HG02973 (cell line): ENCODE measurements at regions not wholly inside any gene's neighbourhood (a gene's known extent, or its start where the extent isn't known, plus 50 kb on each side); places are given as distances from the start of the nearest gene placed in this dataset.

Experiments used
- ATAC-seq: cut with Tn5 transposase; IDR thresholded peaks from one replicate; pipeline ENCODE4 v1.9.1; 2021; ENCODE audit warnings: moderate library complexity; ENCODE audit not compliant: unreplicated experiment

GRCh38 chr1:182295697-182296096, 95.9 kb downstream of the GLUL start:
- ATAC-seq: no peak

DNA sequence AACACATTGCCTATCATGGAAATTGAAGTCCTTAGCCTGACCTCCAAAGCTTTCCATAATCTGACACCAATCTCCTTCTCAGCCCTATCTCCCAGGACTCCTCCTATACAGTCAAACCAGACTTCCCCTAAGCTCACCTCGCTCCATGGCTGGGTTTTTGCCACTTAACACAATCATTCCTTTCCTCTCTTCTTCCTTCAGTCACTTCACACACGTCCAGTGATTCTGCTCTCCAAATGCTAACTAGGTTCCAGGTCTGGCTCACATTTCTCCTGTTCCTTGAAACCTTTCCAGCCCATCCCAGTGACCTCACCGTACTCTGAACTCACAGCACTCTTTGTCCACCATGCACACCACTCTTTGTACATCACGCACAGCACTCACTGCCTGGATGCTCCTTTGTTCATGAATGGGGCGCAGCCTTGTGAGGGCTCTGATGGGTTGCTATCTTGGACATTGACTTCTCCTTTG, 98.4 kb downstream of the GLUL start:
- no peak for ATAC-seq

GRCh38 chr1:182292193-182292741, 99.3 kb downstream of the GLUL start:
- no peak for ATAC-seq

DNA sequence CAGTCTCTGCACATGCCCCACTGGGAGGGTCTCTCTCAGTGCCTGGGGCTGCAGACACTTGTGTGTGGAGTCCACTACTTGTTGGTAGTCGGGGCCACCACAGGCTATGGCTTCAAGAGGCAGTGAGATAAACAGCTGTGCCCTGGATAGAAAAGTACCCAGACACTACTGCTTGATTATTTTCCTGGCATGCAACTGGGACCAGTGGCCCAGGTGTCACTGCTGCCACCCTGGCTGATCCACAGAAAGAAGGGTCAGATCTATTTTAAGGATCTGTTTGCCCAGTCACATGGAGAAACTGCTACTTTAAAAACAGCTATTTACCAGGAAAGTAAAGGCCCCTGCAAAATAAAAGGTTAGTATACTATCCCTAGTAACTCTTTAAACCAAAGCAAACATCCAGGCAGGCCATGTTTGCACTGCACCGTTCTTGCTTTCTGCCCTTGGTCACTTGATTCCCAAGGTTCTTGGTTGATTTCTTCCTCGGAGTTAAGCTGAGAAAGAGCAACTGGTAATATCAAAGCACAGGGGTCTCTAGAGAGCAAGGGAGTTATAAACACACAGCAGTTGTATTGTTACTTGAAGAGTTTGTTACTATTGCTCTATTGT, 99.9 kb downstream of the GLUL start:
- ATAC-seq: no peak

DNA sequence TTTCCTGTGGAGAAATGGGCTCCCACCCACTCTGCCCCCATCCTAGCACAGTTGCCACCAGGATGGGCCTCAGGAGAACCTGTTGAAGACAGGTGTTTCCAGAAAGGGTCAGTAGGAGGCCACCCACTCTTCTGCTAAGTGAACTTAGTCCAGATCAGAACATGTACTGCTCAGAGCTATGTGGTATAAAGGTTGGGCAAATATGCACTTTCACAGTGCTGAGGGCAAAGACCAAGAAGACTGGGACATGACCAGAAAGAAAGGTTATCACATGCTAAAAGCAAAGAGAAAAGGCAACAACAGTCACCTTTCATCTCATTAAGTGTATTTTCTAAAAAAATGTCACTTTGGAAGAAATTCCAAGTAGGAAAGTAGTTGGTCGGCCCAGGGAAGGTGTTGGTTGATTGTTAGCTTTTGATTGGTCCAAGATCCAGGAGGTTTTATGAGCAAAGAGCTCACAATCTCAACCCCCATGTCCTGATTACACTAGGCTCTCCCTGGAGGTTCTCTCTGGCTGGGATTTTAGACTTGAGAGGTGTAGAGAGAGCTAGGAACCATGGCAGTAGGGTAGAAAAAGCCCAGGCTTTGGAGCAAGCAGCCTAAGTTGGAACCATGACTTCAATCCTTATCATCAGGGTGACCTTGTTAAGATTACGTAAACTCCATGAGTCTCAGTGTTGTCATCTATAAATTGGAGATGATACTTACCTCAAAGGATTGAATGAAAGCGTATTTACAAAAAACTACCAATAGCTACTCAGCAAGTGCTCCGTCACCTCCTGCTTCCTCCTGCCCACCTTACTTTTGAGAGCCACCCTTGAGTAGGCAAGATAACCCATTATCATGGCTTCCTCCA, 102.6 kb downstream of the GLUL start:
- no peak for ATAC-seq

DNA sequence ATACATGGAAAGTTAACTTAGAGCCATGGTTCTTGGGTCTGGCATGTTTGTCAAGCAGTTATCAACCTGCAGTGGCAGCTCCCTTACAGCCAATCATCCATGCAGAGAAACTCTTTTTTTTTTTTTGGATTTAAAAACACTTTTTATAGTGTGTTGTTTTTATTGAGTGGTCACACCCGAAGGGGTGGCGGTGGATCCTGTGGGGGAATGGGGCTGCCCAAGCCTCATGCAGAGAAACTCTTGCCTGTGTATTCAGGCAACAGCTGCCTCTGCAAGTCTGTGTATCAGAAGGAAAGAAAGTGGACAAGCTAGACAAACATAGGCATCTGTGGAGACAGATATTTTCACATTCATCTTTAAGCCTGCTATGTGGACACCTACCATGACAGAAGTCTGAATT, 104.8 kb downstream of the GLUL start:
- ATAC-seq: no peak

DNA sequence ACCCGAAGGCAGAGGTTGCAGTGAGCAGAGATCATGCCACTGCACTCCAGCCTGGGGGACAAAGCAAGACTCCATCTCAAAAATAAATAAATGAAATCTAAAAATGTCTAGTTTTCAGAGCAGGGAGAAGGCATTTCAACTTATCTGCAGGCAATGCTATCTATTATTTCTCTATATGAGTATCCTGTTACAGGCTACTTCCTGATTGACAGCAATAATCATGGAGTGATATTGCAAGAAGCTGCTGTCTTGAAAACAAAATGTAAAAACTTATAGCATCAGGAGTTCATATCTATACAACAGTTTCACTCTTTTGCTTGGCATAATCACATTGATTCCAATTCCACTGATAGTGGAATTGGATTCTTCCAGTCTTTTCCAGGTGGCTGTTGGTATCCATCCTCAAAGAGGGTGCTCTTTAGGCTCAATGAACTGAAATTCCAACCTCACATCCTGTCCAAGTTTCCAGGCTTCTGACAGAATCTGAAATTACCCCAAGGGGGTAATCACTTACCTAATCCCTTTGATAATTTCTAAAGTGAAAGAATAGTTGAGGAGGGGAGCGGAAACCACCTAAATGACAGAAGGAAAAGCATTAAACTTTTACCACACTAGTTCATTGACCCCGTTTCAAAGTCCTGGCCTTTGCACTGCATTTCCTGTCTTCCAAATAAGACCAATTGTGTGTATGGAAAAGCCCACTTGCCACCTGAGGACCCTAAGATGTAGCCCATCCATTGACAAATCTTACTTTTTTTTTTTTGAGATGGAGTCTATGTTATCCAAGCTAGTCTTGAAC, 107.6 kb downstream of the GLUL start:
- no peak for ATAC-seq

GRCh38 chr1:182281541-182281940, 110.0 kb downstream of the GLUL start:
- ATAC-seq: no peak

GRCh38 chr1:182280504-182280900, 111.1 kb downstream of the GLUL start:
- ATAC-seq: no peak

- no peak for ATAC-seq
Measured at GRCh38 chr1:182279724-182280503, 111.7 kb downstream of the GLUL start.

DNA sequence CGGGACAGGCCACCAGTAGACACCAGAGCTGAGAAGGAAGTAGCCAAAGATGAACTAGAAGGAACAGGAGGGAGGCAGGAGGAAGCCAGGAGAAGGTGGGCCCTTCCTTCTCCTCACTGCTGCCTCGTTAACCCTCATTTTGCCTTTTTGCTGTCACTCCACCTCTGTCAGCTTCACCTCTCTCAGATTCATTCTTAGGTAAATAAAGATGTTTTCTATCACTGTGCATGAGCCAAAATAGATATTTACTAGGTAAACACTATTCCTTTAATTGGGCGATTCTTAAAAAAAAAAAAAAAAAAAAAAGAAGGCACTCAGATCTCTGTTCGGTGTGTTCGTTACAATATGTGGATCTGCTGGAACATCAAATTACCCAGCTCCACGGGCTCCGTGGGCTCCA, 112.3 kb downstream of the GLUL start:
- no peak for ATAC-seq

GRCh38 chr1:182278144-182279054, 113.2 kb downstream of the GLUL start:
- no peak for ATAC-seq

DNA sequence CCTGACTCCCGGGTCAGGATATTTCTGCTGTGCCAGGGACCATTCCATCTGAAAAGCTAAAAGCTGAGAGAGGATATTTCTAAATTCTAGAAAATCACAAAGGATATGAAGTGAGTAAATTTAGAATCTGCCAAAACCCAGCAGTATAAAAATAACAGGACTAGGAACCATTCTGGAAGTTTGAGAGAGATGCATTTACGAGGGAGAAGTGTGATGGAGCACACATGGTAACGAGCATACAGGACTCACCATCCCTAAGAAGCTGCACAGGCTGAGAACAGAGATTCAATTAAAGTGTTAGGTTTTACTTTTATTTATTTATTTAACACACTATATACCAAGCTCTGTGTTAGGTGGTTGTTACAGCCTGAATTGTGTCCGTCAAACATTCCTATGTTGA, 116.3 kb downstream of the GLUL start:
- no peak for ATAC-seq

- no peak for ATAC-seq
Measured at GRCh38 chr1:182274618-182275017, 117.0 kb downstream of the GLUL start.

DNA sequence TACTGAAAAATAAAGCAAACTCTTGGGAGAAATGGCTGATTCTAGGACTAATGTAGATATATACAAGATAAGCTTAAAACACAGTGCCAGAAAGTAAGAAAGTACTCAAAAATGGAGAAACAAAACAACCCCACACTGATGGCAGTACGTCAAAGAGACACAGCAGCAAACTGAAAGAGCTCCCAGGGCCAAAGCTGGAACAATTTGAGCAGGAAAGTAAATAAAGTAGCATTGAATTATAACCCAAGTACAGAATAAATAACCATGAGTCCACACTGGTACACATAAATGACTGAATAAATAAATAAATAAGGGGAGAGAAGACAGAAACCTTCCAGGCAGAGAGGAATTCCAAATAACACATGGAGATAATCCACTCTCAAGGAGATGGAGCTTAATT, 120.9 kb downstream of the GLUL start:
- no peak for ATAC-seq

GRCh38 chr1:182269097-182269496, 122.5 kb downstream of the GLUL start:
- ATAC-seq: no peak

- ATAC-seq: no peak
Measured at GRCh38 chr1:182268669-182269068, 122.9 kb downstream of the GLUL start.

DNA sequence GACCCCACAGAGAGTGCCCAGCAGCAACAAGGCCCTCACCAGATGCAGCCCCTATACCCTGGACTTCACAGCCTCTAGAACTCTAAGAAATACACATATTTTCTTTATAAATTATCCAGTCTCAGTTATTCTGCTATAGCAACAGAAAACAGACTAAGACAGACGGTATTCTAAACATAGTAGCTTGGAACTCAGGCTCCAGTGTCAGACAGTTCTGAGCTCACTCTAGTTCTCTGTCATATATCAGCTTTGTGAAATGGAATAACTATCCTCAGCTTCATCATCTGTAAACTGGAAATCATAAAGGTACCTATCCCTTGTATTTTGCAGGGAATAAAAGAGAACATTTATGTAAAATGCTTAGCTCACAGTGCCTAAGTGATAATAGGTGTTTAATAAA, 127.4 kb downstream of the GLUL start:
- ATAC-seq: no peak

- ATAC-seq: no peak
Measured at GRCh38 chr1:182263706-182264105, 127.9 kb downstream of the GLUL start.

DNA sequence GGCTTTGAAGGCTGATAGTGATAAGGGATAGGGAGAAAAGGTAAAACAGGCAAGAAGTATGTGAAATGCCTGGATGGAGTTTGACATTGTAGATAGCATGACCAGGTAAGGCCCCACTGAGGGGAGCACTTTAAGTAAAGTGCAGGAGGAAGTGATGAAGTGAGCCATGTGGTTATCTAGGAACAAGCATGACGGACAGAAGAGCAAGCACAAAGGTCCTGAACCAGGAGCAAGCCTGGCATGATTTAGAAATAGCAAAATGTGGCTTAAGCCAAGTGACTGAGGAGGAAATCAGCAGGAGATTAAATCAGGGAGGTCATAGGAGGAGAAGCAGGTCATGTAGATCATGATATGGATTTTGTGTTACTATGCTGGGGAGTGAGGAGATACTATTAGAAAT, 129.2 kb downstream of the GLUL start:
- no peak for ATAC-seq
